ENCODE measurements at regions not wholly inside any gene's neighbourhood (a gene's known extent, or its start where the extent isn't known, plus 50 kb on each side); places are given as distances from the start of the nearest gene placed in this dataset.
"Not testable (repeated sequence)": the region's sequence is repeated elsewhere in the genome, so short reads cannot be mapped to it uniquely, and the experiment has no call there.

DNA sequence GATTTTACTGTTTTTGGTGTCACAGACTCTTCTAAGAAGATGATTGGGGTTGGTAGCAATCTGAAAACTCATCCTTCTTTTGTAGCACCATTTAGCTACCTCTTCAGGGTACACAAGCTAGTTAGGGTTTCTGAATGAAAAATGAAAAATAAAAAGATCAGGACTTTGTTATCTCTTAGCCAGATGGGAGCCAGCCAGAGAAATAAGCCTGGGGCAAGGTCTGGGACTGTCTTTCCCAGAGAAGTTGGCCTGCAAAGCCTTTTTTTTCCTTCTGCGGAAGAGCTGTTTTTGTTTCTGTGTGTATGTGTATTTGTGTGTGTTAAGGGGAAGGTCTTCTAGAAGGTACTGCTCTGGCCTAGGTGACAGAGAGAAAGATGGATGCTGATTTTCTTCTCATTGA, 150.7 kb upstream of the AGTR1 start:
- ATAC-seq: no peak
- intact Hi-C loops (cut with DNase I; ENCODE audit: low total_unique reads) (no loop called here), in situ Hi-C loops (cut with MboI; ENCODE audit: low sequenced_read_pairs in 4 of 4) (no loop called here)
- TF ChIP-seq, protein P1, sequence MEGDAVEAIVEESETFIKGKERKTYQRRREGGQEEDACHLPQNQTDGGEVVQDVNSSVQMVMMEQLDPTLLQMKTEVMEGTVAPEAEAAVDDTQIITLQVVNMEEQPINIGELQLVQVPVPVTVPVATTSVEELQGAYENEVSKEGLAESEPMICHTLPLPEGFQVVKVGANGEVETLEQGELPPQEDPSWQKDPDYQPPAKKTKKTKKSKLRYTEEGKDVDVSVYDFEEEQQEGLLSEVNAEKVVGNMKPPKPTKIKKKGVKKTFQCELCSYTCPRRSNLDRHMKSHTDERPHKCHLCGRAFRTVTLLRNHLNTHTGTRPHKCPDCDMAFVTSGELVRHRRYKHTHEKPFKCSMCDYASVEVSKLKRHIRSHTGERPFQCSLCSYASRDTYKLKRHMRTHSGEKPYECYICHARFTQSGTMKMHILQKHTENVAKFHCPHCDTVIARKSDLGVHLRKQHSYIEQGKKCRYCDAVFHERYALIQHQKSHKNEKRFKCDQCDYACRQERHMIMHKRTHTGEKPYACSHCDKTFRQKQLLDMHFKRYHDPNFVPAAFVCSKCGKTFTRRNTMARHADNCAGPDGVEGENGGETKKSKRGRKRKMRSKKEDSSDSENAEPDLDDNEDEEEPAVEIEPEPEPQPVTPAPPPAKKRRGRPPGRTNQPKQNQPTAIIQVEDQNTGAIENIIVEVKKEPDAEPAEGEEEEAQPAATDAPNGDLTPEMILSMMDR (IDR thresholded peaks at IDR 0.05 in 4 of 5, conservative IDR thresholded peaks at IDR 0.05 in 1 of 5): no peak
- TF ChIP-seq POLR2A (IDR thresholded peaks at IDR 0.05): no peak
- DNase-seq: no peak
- Histone ChIP-seq H3K4me1 (no peaks in the 10 kb centered on the region), H3K9me3 (no peaks in the 10 kb centered on the region), H3K36me3 (no peaks in the 10 kb centered on the region), H3K27me3 (no peaks in the 10 kb centered on the region), H3K27ac (no peak overlapping the region), H3K4me3 (no peak overlapping the region)

DNA sequence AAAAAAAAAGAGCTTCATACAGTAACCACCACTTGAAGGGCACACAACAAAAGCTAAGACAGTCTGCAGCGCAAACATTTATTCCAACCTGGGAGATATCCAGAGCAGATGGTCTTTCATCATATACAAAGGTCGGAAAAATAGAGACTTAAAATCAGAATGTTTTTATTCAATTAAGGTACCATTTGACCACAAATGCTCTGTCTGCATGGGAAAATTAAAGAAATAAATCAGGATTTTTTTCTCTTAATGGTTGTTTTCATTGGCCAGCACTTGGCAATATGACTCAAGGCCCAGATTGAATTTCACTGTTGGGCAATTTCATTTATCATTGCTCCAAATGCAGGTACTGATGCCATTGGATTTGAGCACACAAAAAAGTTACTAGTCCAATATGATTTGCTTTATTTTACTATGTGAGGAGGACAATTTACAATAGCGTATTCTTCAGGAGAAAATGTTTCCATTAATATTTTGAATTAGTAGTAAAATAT, 145.9 kb upstream of the AGTR1 start:
- in situ Hi-C loops (cut with MboI; ENCODE audit: low sequenced_read_pairs in 4 of 4) (no loop called here), intact Hi-C loops (cut with DNase I; ENCODE audit: low total_unique reads) (no loop called here)
- Histone ChIP-seq H3K4me1 (no peaks in the 10 kb centered on the region), H3K4me3 (no peak overlapping the region), H3K36me3 (no peaks in the 10 kb centered on the region), H3K9me3 (no peaks in the 10 kb centered on the region), H3K27ac (no peak overlapping the region), H3K27me3 (no peaks in the 10 kb centered on the region)
- no peak for ATAC-seq
- DNase-seq: no peak
- TF ChIP-seq, protein P1 (IDR thresholded peaks at IDR 0.05 in 4 of 5, conservative IDR thresholded peaks at IDR 0.05 in 1 of 5): no peak
- TF ChIP-seq POLR2A (IDR thresholded peaks at IDR 0.05): no peak

- in situ Hi-C loops (cut with MboI; ENCODE audit: low sequenced_read_pairs in 4 of 4) (no loop called here), intact Hi-C loops (cut with DNase I; ENCODE audit: low total_unique reads) (no loop called here)
- Histone ChIP-seq H3K9me3 (no peaks in the 10 kb centered on the region), H3K4me1 (no peaks in the 10 kb centered on the region), H3K27ac (no peak overlapping the region), H3K36me3 (no peaks in the 10 kb centered on the region), H3K27me3 (no peaks in the 10 kb centered on the region), H3K4me3 (no peak overlapping the region)
- ATAC-seq: no peak
- TF ChIP-seq POLR2A (IDR thresholded peaks at IDR 0.05): no peak
- TF ChIP-seq, protein P1 (IDR thresholded peaks at IDR 0.05 in 4 of 5, conservative IDR thresholded peaks at IDR 0.05 in 1 of 5): no peak
- DNase-seq: no peak
These were observed 143.3 kb upstream of the AGTR1 start for GRCh38 chr3:148554367-148554766.

DNA sequence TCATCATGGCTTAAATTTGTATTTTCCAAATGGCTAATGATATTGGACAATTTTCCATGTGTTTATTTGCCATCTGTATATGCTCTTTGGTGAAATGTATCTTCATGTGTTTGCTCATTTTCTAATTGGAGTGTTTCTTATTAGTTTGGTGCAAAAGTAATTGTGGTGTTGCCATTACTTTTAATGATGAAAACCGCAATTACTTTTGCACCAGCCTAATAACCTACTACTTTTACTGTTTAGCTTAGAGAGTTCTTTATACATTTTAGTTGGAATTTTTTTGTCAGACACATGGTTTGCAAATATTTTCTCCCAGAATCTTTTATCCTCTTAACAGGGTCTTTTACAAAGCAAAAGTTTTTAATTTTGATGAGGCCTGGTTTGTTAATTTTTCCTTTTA, 141.0 kb upstream of the AGTR1 start:
- no peak for TF ChIP-seq POLR2A (IDR thresholded peaks at IDR 0.05)
- TF ChIP-seq, protein P1 (IDR thresholded peaks at IDR 0.05 in 4 of 5, conservative IDR thresholded peaks at IDR 0.05 in 1 of 5): no peak
- ATAC-seq (no peak), DNase-seq (no peak)
- H3K27ac ChIP-seq: no peak overlapping the region
- H3K36me3 ChIP-seq: no peaks in the 10 kb centered on the region
- H3K9me3 ChIP-seq: no peaks in the 10 kb centered on the region
- H3K4me3 ChIP-seq: no peak overlapping the region
- no peaks in the 10 kb centered on the region for H3K27me3 ChIP-seq
- intact Hi-C loops (cut with DNase I; ENCODE audit: low total_unique reads): no loop called here
- in situ Hi-C loops (cut with MboI; ENCODE audit: low sequenced_read_pairs in 4 of 4): no loop called here
- H3K4me1 ChIP-seq: no peaks in the 10 kb centered on the region

- DNase-seq: not testable (repeated sequence)
These were observed 120.1 kb upstream of the AGTR1 start for GRCh38 chr3:148577579-148577978.

More at GRCh38 chr3:148577579-148577978, 120.1 kb upstream of the AGTR1 start:
- H3K36me3 ChIP-seq; H3K9me3 ChIP-seq; H3K4me1 ChIP-seq; intact Hi-C loops (cut with DNase I; ENCODE audit: low total_unique reads); H3K4me3 ChIP-seq; ATAC-seq; H3K27me3 ChIP-seq; H3K27ac ChIP-seq; in situ Hi-C loops (cut with MboI; ENCODE audit: low sequenced_read_pairs in 4 of 4): not testable (repeated sequence)
